Fibroblast of lung (primary cell): ENCODE measurements at regions not wholly inside any gene's neighbourhood (a gene's known extent, or its start where the extent isn't known, plus 50 kb on each side); places are given as distances from the start of the nearest gene placed in this dataset.

Source experiments
- CTCF ChIP-seq, 2 donors: IDR thresholded peaks in 1 of 2; conservative IDR thresholded peaks in 1 of 2; 1 replicate in 1 of 2; 2 replicates in 1 of 2; pipeline ENCODE4 v1.5.1; 2011 to 2012; ENCODE audit warnings: low read length in 2 of 2, control low read depth in 1 of 2, inconsistent platforms in 1 of 2, low read depth in 1 of 2, mild to moderate bottlenecking in 1 of 2
- EZH2 ChIP-seq: IDR thresholded peaks from 2 replicates; pipeline ENCODE4 v1.5.1; 2012; ENCODE audit warnings: low read length, control low read depth, mild to moderate bottlenecking; ENCODE audit errors: missing control alignments

DNA sequence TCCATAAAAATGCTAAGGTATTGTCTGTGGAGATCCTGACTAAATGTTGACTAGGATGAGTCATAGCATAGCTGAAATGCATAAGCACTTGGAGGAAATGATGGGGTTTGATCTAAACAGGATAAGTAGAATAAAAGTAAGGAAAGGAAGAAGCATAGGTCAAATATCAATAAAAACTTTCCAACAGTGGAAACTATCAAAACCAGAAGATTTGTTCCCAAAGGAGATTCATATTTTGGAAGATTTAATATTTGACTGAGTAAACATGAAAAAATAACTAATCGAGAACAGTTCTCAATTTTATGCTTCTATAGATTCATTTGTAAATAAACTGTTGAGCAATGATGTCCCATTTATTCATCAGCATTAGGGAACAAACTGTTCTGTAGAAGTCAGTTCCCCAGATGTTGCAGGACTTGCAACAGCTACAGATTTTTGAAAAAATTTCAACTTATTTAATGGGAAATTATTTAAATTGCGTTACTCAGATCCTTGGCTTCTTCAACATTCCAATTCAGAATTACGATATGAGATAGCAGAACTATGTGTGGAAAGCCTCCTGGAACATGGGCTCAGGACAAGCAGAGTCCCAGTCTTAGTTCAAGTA, 133.7 kb upstream of the TBX18 start:
- TF ChIP-seq CTCF (conservative IDR thresholded peaks at IDR 0.05 in 1 of 2, IDR thresholded peaks at IDR 0.05 in 1 of 2; ENCODE audit: low read depth in 1 of 2, low read length in 2 of 2) = no peak
- no peak for TF ChIP-seq EZH2
